ENCODE measurements at regions not wholly inside any gene's neighbourhood (a gene's known extent, or its start where the extent isn't known, plus 50 kb on each side); places are given as distances from the start of the nearest gene placed in this dataset.
A peak's percentile ranks its signal among the peaks of the same experiment; 100 is the strongest.

GRCh38 chr21:17903929-17904639 lies 84.9 kb upstream of the C21orf91 start:
- no peak overlapping the region for H3K4me3 ChIP-seq (ENCODE audit: low read length in 2 of 2)
- no peak overlapping the region for H3K27ac ChIP-seq (ENCODE audit: low read depth, low read length)
- H3K4me1 Mint-ChIP-seq = peaks cover 5 to 7% (median 6%) of the 10 kb centered on the region in 4 donors
- H3K36me3 Mint-ChIP-seq = peaks cover 0 to 7% of the 10 kb centered on the region in 2 donors
- H3K27me3 Mint-ChIP-seq = no peaks in the 10 kb centered on the region
- intact Hi-C loops (cut with micrococcal nuclease) = loop anchor here (1.0 to 5.0 kb wide), 7 partner anchors 84 to 517 kb away; partner anchors contain the start of gene BTG3
- no peaks in the 10 kb centered on the region for H3K9me3 ChIP-seq (ENCODE audit: control insufficient read depth in 1 of 2, low read length in 2 of 2)
- CTCF ChIA-PET (ENCODE audit: partially characterized antibody) = interaction anchor here (0.8 to 3.3 kb wide), 18 partner anchors 9 to 232 kb away, joined by 3 to 95 read pairs (median 4); no protein-coding TSS in a partner anchor
- H3K4me1 ChIP-seq (ENCODE audit: insufficient read depth, low read length) = peaks cover 5% of the 10 kb centered on the region
- no peak for DNase-seq
- H3K4me3 Mint-ChIP-seq = no peak overlapping the region
- H3K27me3 ChIP-seq (ENCODE audit: insufficient read depth, low read length) = no peaks in the 10 kb centered on the region
- no peak overlapping the region for H3K27ac Mint-ChIP-seq
- H3K9me3 Mint-ChIP-seq = peaks cover 0 to 12% (median 4%) of the 10 kb centered on the region in 8 donors
- POLR2A ChIA-PET (ENCODE audit: partially characterized antibody) = no interaction called here
- no peaks in the 10 kb centered on the region for H3K36me3 ChIP-seq (ENCODE audit: insufficient read depth, low read length)

DNA sequence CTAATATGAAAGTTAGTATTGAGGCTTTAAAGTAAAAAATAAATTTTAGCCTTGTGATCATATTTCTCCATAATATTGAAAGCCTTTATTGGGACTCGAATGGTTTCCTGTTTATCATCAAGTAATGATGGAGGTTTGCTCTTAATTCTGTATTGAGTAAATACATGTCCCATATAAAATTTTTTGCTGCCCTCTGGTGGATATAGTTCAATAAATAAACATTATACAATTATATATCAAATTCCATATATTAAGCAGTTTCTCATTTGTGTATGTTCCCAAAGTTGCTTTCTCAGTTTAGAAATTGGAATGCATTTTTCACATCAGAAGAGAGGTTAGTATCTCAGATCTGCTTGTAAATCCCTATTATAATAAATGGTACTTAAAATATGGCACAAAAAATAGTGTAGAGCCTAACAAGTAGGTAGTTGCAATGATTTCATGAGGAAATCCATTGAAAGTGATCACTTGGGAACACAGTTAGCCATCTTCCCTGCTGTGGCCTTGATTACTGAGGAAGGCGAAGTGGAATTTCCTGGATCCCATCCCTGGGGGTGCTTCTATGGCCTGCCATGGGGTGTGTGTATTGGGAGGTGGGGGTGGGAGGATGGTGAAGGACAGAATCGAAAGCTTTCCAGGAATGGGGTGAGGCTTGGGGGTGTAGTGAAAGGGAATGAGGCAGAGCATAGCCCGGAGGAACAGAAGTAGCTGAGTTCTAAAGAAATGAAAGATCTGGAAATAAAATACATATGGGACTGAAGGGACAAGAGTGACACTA lies 84.1 kb upstream of the C21orf91 start:
- Mint-ChIP-seq H3K36me3 (peaks cover 0 to 8% of the 10 kb centered on the region in 2 donors), H3K27me3 (no peaks in the 10 kb centered on the region), H3K27ac (no peak overlapping the region), H3K9me3 (peaks cover 0 to 19% (median 9%) of the 10 kb centered on the region in 8 donors), H3K4me1 (peaks cover 5 to 7% (median 6%) of the 10 kb centered on the region in 4 donors), H3K4me3 (no peak overlapping the region)
- peaks cover 5% of the 10 kb centered on the region for H3K4me1 ChIP-seq (ENCODE audit: insufficient read depth, low read length)
- POLR2A ChIA-PET (ENCODE audit: partially characterized antibody) = no interaction called here
- H3K9me3 ChIP-seq (ENCODE audit: control insufficient read depth in 1 of 2, low read length in 2 of 2) = no peaks in the 10 kb centered on the region
- CTCF ChIA-PET (ENCODE audit: partially characterized antibody) = interaction anchor here (0.9 to 3.3 kb wide), 16 partner anchors 9 to 231 kb away, joined by 3 to 95 read pairs (median 4); no protein-coding TSS in a partner anchor
- H3K36me3 ChIP-seq (ENCODE audit: insufficient read depth, low read length) = no peaks in the 10 kb centered on the region
- DNase-seq = peak in 4 of 5 donors; percentile 52 to 57 (median 56)
- no peak overlapping the region for H3K4me3 ChIP-seq (ENCODE audit: low read length in 2 of 2)
- H3K27me3 ChIP-seq (ENCODE audit: insufficient read depth, low read length) = no peaks in the 10 kb centered on the region
- intact Hi-C loops (cut with micrococcal nuclease) = loop anchor here (1.0 to 5.0 kb wide), 7 partner anchors 83 to 516 kb away; partner anchors contain the start of gene BTG3
- no peak overlapping the region for H3K27ac ChIP-seq (ENCODE audit: low read depth, low read length)

DNA sequence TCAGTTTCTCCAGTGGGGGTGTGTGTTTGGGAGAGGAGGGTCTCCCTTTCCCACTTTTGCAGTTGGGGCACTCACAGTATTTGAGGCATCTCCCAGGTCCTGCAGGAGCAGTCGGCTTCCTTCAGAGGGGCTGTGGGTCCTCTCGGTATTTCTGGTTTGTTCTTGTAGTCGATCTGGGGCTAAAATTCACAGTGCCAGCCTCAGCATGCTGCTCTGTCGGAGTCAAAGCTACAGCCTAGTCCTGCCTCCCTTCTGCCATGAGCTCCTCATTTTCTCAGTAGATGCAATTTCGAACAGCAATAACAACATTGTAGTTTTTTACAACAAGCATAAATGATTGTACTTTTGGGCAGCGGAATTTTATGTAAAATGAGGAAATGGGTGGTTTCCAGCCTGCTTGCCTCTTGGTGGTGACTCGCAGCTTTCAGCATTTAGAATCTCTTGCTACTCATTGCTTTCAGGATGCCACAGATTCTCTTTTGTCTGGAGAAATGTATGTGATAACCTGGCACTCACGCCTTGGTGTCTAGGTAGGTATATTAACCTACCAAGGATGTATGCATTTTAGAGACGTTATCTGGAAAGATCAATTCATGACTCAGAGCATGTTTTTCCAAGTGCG lies 82.4 kb upstream of the C21orf91 start:
- DNase-seq = no peak
- intact Hi-C loops (cut with micrococcal nuclease) = loop anchor here (2.0 to 5.0 kb wide), 3 partner anchors 127 to 289 kb away; partner anchors contain the start of gene BTG3
- H3K4me1 Mint-ChIP-seq = peaks cover 6 to 14% (median 9%) of the 10 kb centered on the region in 4 donors
- POLR2A ChIA-PET (ENCODE audit: partially characterized antibody) = no interaction called here
- CTCF ChIA-PET (ENCODE audit: partially characterized antibody) = interaction anchor here (0.9 to 4.1 kb wide), 8 partner anchors 9 to 223 kb away, joined by 3 to 48 read pairs (median 4); no protein-coding TSS in a partner anchor
- Histone ChIP-seq H3K27me3 (ENCODE audit: insufficient read depth, low read length) (no peaks in the 10 kb centered on the region), H3K36me3 (ENCODE audit: insufficient read depth, low read length) (no peaks in the 10 kb centered on the region), H3K4me3 (ENCODE audit: low read length in 2 of 2) (no peak overlapping the region), H3K9me3 (ENCODE audit: control insufficient read depth in 1 of 2, low read length in 2 of 2) (no peaks in the 10 kb centered on the region), H3K27ac (ENCODE audit: low read depth, low read length) (no peak overlapping the region), H3K4me1 (ENCODE audit: insufficient read depth, low read length) (peaks cover 5% of the 10 kb centered on the region)
- peaks cover 0 to 8% of the 10 kb centered on the region in 2 donors for H3K36me3 Mint-ChIP-seq
- H3K9me3 Mint-ChIP-seq = peaks cover 0 to 25% (median 9%) of the 10 kb centered on the region in 8 donors
- H3K27me3 Mint-ChIP-seq = no peaks in the 10 kb centered on the region
- H3K27ac Mint-ChIP-seq = peak overlapping the region in 2 of 7 donors; percentile 47 to 77
- H3K4me3 Mint-ChIP-seq = no peak overlapping the region

- intact Hi-C loops (cut with micrococcal nuclease) = loop anchor here (5.0 kb wide), 1 partner anchor 289 kb away; the partner anchor contains the start of gene BTG3
- no peaks in the 10 kb centered on the region for H3K9me3 ChIP-seq (ENCODE audit: control insufficient read depth in 1 of 2, low read length in 2 of 2)
- peaks cover 0 to 8% of the 10 kb centered on the region in 2 donors for H3K36me3 Mint-ChIP-seq
- peaks cover 5% of the 10 kb centered on the region for H3K4me1 ChIP-seq (ENCODE audit: insufficient read depth, low read length)
- no peak for DNase-seq
- no peak overlapping the region for H3K4me3 ChIP-seq (ENCODE audit: low read length in 2 of 2)
- H3K27me3 ChIP-seq (ENCODE audit: insufficient read depth, low read length) = no peaks in the 10 kb centered on the region
- no peak overlapping the region for H3K27ac ChIP-seq (ENCODE audit: low read depth, low read length)
- H3K4me3 Mint-ChIP-seq = no peak overlapping the region
- no peak overlapping the region for H3K27ac Mint-ChIP-seq
- H3K4me1 Mint-ChIP-seq = peaks cover 6 to 14% (median 9%) of the 10 kb centered on the region in 4 donors
- H3K9me3 Mint-ChIP-seq = peaks cover 0 to 30% (median 9%) of the 10 kb centered on the region in 8 donors
- CTCF ChIA-PET (ENCODE audit: partially characterized antibody) = interaction anchor here (0.9 to 4.1 kb wide), 10 partner anchors 8 to 222 kb away, joined by 3 to 48 read pairs (median 4); no protein-coding TSS in a partner anchor
- POLR2A ChIA-PET (ENCODE audit: partially characterized antibody) = no interaction called here
- no peaks in the 10 kb centered on the region for H3K27me3 Mint-ChIP-seq
- H3K36me3 ChIP-seq (ENCODE audit: insufficient read depth, low read length) = no peaks in the 10 kb centered on the region
Measured at GRCh38 chr21:17900990-17901385, 81.8 kb upstream of the C21orf91 start.

DNA sequence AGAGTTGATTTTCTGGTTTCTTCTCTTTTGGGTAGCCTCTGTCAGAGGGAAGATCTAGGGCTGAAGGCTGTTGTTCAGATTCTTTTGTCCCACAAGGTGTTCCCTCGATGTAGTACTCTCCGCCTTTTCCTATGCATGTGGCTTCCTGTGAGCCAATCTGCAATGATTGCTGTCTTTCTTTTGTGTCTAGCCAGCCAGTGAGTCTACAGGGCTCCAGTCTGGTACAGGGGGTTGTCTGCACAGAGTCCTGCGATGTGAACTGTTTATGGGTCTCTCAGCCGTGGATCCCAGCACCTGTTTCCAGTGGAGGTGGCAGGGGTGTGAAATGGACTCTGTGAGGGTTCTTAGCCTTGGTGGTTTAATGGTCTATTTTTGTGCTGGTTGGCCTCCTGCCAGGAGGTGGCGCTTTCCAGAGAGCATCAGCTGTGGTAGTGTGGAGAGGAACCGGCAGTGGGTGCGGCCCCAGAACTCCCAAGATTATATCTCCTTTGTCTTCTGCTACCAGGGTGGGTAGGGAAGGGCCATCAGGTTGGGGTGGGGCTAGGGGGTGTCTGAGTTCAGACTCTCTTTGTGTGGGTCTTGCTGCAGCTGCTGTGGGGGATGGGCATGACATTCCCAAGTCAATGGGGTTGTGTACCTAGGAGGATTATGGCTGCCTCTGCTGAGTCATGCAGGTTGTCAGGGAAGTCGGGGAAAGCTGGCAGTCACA lies 81.3 kb upstream of the C21orf91 start:
- H3K27me3 ChIP-seq (ENCODE audit: insufficient read depth, low read length) = no peaks in the 10 kb centered on the region
- no peaks in the 10 kb centered on the region for H3K9me3 ChIP-seq (ENCODE audit: control insufficient read depth in 1 of 2, low read length in 2 of 2)
- Mint-ChIP-seq H3K27ac (peak overlapping the region in 1 of 7 donors; percentile 44), H3K4me3 (no peak overlapping the region), H3K9me3 (peaks cover 0 to 30% (median 9%) of the 10 kb centered on the region in 8 donors), H3K4me1 (peaks cover 6 to 14% (median 9%) of the 10 kb centered on the region in 4 donors), H3K27me3 (no peaks in the 10 kb centered on the region), H3K36me3 (peaks cover 0 to 8% of the 10 kb centered on the region in 2 donors)
- no peaks in the 10 kb centered on the region for H3K36me3 ChIP-seq (ENCODE audit: insufficient read depth, low read length)
- POLR2A ChIA-PET (ENCODE audit: partially characterized antibody) = no interaction called here
- H3K4me1 ChIP-seq (ENCODE audit: insufficient read depth, low read length) = peaks cover 5% of the 10 kb centered on the region
- CTCF ChIA-PET (ENCODE audit: partially characterized antibody) = interaction anchor here (0.9 to 4.1 kb wide), 5 partner anchors 8 to 222 kb away, joined by 3 to 48 read pairs (median 5); no protein-coding TSS in a partner anchor
- peak in 2 of 5 donors; percentile 5 to 37 for DNase-seq
- H3K27ac ChIP-seq (ENCODE audit: low read depth, low read length) = no peak overlapping the region
- no peak overlapping the region for H3K4me3 ChIP-seq (ENCODE audit: low read length in 2 of 2)
- intact Hi-C loops (cut with micrococcal nuclease) = loop anchor here (5.0 kb wide), 1 partner anchor 288 kb away; the partner anchor contains the start of gene BTG3

DNA sequence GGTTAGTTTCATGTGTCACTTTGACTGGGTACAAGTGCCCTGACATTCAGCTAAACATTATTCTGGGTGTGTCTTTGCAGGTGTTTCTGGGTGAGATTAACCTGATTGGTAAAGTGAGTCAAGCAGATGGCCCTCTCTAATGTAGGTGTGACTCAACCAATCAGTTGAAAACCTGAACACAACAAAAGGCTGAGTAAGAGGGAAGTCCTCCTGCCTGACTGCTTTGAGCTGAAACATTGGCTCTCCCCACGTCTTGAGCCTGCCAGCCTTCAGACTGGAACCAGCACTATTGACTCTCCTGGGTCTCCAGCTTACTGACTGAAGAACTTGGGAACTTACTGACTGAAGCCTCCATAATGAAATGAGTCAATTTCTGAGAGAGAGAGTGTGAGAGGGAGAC lies 70.0 kb upstream of the C21orf91 start:
- DNase-seq = no peak
- CTCF ChIA-PET (ENCODE audit: partially characterized antibody) = no interaction called here
- no peaks in the 10 kb centered on the region for H3K27me3 Mint-ChIP-seq
- H3K9me3 Mint-ChIP-seq = peaks cover 0 to 7% (median 0%) of the 10 kb centered on the region in 8 donors
- no peak overlapping the region for H3K4me3 Mint-ChIP-seq
- no peak overlapping the region for H3K27ac Mint-ChIP-seq
- no peaks in the 10 kb centered on the region for H3K36me3 Mint-ChIP-seq
- no peaks in the 10 kb centered on the region for H3K4me1 Mint-ChIP-seq
- POLR2A ChIA-PET (ENCODE audit: partially characterized antibody) = no interaction called here
- Histone ChIP-seq H3K36me3 (ENCODE audit: insufficient read depth, low read length) (no peaks in the 10 kb centered on the region), H3K9me3 (ENCODE audit: control insufficient read depth in 1 of 2, low read length in 2 of 2) (no peaks in the 10 kb centered on the region), H3K27me3 (ENCODE audit: insufficient read depth, low read length) (no peaks in the 10 kb centered on the region), H3K4me3 (ENCODE audit: low read length in 2 of 2) (no peak overlapping the region), H3K4me1 (ENCODE audit: insufficient read depth, low read length) (no peaks in the 10 kb centered on the region), H3K27ac (ENCODE audit: low read depth, low read length) (no peak overlapping the region)
- intact Hi-C loops (cut with micrococcal nuclease) = no loop called here

Data from CD4-positive, alpha-beta memory T cell (primary cell).